Mesenchymal stem cell (in vitro differentiated cells and primary cell): ENCODE measurements at regions not wholly inside any gene's neighbourhood (a gene's known extent, or its start where the extent isn't known, plus 50 kb on each side); places are given as distances from the start of the nearest gene placed in this dataset.
A peak's percentile ranks its signal among the peaks of the same experiment; 100 is the strongest.

Experiments used
- DNase-seq: peaks from one replicate; pipeline ENCODE4 v3.0.0-alpha.2; 2013
- H2AFZ ChIP-seq: one replicate; pipeline ENCODE4 v1.6.1; 2013; ENCODE audit warnings: low read depth, mild to moderate bottlenecking, control low read depth, inconsistent platforms, low read length, moderate library complexity
- H2AK5ac ChIP-seq: 2 replicates; pipeline ENCODE4 v1.6.1; 2013; ENCODE audit warnings: low read length, moderate library complexity, mild to moderate bottlenecking, inconsistent platforms; ENCODE audit not compliant: severe bottlenecking
- H2BK120ac ChIP-seq: one replicate; pipeline ENCODE4 v1.6.1; 2013; ENCODE audit warnings: low read depth, mild to moderate bottlenecking, inconsistent platforms, low read length, moderate library complexity
- H2BK12ac ChIP-seq, 2 experiments: one replicate each; pipeline ENCODE4 v1.6.1; 2013; ENCODE audit warnings: inconsistent platforms in 2 of 2, low read length in 2 of 2, mild to moderate bottlenecking in 2 of 2, moderate library complexity in 2 of 2, control low read depth in 1 of 2
- H2BK15ac ChIP-seq: one replicate; pipeline ENCODE4 v1.6.1; 2013; ENCODE audit warnings: mild to moderate bottlenecking, low read depth, inconsistent platforms; ENCODE audit not compliant: poor library complexity, severe bottlenecking
- H2BK5ac ChIP-seq: 2 replicates; pipeline ENCODE4 v1.6.1; 2013; ENCODE audit warnings: low read depth, mild to moderate bottlenecking, low read length, control low read depth, inconsistent platforms; ENCODE audit not compliant: poor library complexity, severe bottlenecking
- H3K14ac ChIP-seq, 2 experiments: one replicate each; pipeline ENCODE4 v1.6.1; 2013; ENCODE audit warnings: inconsistent platforms in 2 of 2, low read length in 2 of 2, control low read depth in 1 of 2, mild to moderate bottlenecking in 1 of 2, moderate library complexity in 1 of 2
- H3K18ac ChIP-seq, 2 experiments: one replicate each; pipeline ENCODE4 v1.6.1; 2013; ENCODE audit warnings: inconsistent platforms in 2 of 2, low read length in 2 of 2, control low read depth in 1 of 2, low read depth in 1 of 2, mild to moderate bottlenecking in 1 of 2
- H3K23ac ChIP-seq, 2 experiments: one replicate each; pipeline ENCODE4 v1.6.1; 2013; ENCODE audit warnings: inconsistent platforms in 2 of 2, low read length in 2 of 2, mild to moderate bottlenecking in 2 of 2, moderate library complexity in 2 of 2, control low read depth in 1 of 2
- H3K27ac ChIP-seq: 2 replicates; pipeline ENCODE4 v1.5.1; 2013; ENCODE audit warnings: mild to moderate bottlenecking, moderate library complexity, low read length, control low read depth, inconsistent platforms; ENCODE audit not compliant: poor library complexity, severe bottlenecking
- H3K27me3 ChIP-seq, 2 experiments: 2 replicates each; pipeline versions ENCODE4 v1.6.1 to v1.7.0; 2013; ENCODE audit warnings: low read length in 2 of 2, mild to moderate bottlenecking in 2 of 2, moderate library complexity in 2 of 2, control low read depth in 1 of 2, inconsistent platforms in 1 of 2; ENCODE audit not compliant: control insufficient read depth in 1 of 2, insufficient read depth in 1 of 2
- H3K36me3 ChIP-seq, 2 experiments: 2 replicates each; pipeline versions ENCODE4 v1.6.1 to v1.7.0; 2013; ENCODE audit warnings: low read length in 2 of 2, control low read depth in 1 of 2, inconsistent platforms in 1 of 2, low read depth in 1 of 2, mild to moderate bottlenecking in 1 of 2; ENCODE audit not compliant: insufficient read depth in 2 of 2, control insufficient read depth in 1 of 2
- H3K4ac ChIP-seq, 2 experiments: one replicate each; pipeline ENCODE4 v1.6.1; 2013; ENCODE audit warnings: inconsistent platforms in 2 of 2, low read length in 2 of 2, mild to moderate bottlenecking in 2 of 2, moderate library complexity in 2 of 2, control low read depth in 1 of 2, low read depth in 1 of 2
- H3K4me1 ChIP-seq: 2 replicates; pipeline ENCODE4 v1.6.1; 2013; ENCODE audit warnings: low read depth, low read length, control low read depth; ENCODE audit not compliant: control insufficient read depth, insufficient read depth
- H3K4me2 ChIP-seq: 2 replicates; pipeline ENCODE4 v1.6.1; 2013; ENCODE audit warnings: low read length, mild to moderate bottlenecking, inconsistent platforms; ENCODE audit not compliant: poor library complexity, severe bottlenecking
- H3K4me3 ChIP-seq, 2 experiments: 2 replicates each; pipeline versions ENCODE4 v1.5.1 to v1.7.0; 2013; ENCODE audit warnings: low read length in 2 of 2, mild to moderate bottlenecking in 2 of 2, control low read depth in 1 of 2, low read depth in 1 of 2; ENCODE audit not compliant: insufficient read depth in 1 of 2
- H3K79me1 ChIP-seq: replicated peaks from 2 replicates; pipeline ENCODE4 v1.6.1; 2013; ENCODE audit warnings: mild to moderate bottlenecking, control low read depth, low read length, inconsistent platforms; ENCODE audit not compliant: poor library complexity, severe bottlenecking
- H3K9ac ChIP-seq: 2 replicates; pipeline ENCODE4 v1.7.0; 2013; ENCODE audit warnings: mild to moderate bottlenecking, low read length, moderate library complexity
- H3K9me3 ChIP-seq: 2 replicates; pipeline ENCODE4 v1.7.0; 2013; ENCODE audit warnings: mild to moderate bottlenecking, low read length; ENCODE audit not compliant: control insufficient read depth
- H4K8ac ChIP-seq: one replicate; pipeline ENCODE4 v1.6.1; 2013; ENCODE audit warnings: inconsistent platforms, mild to moderate bottlenecking, low read length, moderate library complexity
- H4K91ac ChIP-seq: one replicate; pipeline ENCODE4 v1.6.1; 2013; ENCODE audit warnings: mild to moderate bottlenecking, low read length, inconsistent platforms
- WGBS: methylation state at CpG from one replicate; pipeline ENCODE4 v1.1.7; 2013; ENCODE audit warnings: mixed read lengths; 5-methylcytosine and 5-hydroxymethylcytosine counted together

- H3K14ac ChIP-seq = no peak overlapping the region
Observed at GRCh38 chr10:36033808-36034207, 391.7 kb upstream of the FZD8 start.

GRCh38 chr10:36030516-36030915 lies 388.4 kb upstream of the FZD8 start:
- no peak overlapping the region for H3K9ac ChIP-seq
- H4K91ac ChIP-seq = no peak overlapping the region
- H3K27ac ChIP-seq = no peak overlapping the region
- no peak overlapping the region for H3K4me3 ChIP-seq
- no peak overlapping the region for H2BK120ac ChIP-seq
- no peak overlapping the region for H2BK5ac ChIP-seq
- H3K18ac ChIP-seq = no peak overlapping the region
- H3K27me3 ChIP-seq = no peaks in the 10 kb centered on the region
- WGBS = 90% methylated on average over 3 of the region's 3 CpGs
- H3K4me2 ChIP-seq = no peak overlapping the region
- no peak overlapping the region for H3K4ac ChIP-seq
- H4K8ac ChIP-seq = no peak overlapping the region
- no peak overlapping the region for H2AK5ac ChIP-seq
- H3K9me3 ChIP-seq = no peaks in the 10 kb centered on the region
- no peaks in the 10 kb centered on the region for H3K79me1 ChIP-seq
- H3K23ac ChIP-seq = no peak overlapping the region
- no peaks in the 10 kb centered on the region for H3K4me1 ChIP-seq
- no peak overlapping the region for H2AFZ ChIP-seq
- H3K36me3 ChIP-seq = no peaks in the 10 kb centered on the region
- no peak overlapping the region for H3K14ac ChIP-seq
- DNase-seq = no peak
- H2BK15ac ChIP-seq = no peak overlapping the region
- no peak overlapping the region for H2BK12ac ChIP-seq

More at GRCh38 chr10:36033808-36034207, 391.7 kb upstream of the FZD8 start:
- Histone ChIP-seq H3K23ac (no peak overlapping the region), H2AK5ac (no peak overlapping the region), H2AFZ (no peak overlapping the region), H2BK120ac (no peak overlapping the region), H3K9me3 (no peaks in the 10 kb centered on the region), H3K27me3 (no peaks in the 10 kb centered on the region), H3K4me2 (no peak overlapping the region), H3K27ac (no peak overlapping the region), H3K4me3 (no peak overlapping the region), H4K8ac (no peak overlapping the region), H3K4ac (no peak overlapping the region), H3K18ac (no peak overlapping the region), H3K36me3 (no peaks in the 10 kb centered on the region), H3K4me1 (no peaks in the 10 kb centered on the region), H2BK15ac (no peak overlapping the region), H2BK5ac (no peak overlapping the region), H3K79me1 (no peaks in the 10 kb centered on the region), H3K9ac (no peak overlapping the region), H4K91ac (no peak overlapping the region), H2BK12ac (no peak overlapping the region)
- DNase-seq = no peak

- no peak overlapping the region for H3K14ac ChIP-seq
- no peak for DNase-seq
- H3K79me1 ChIP-seq = no peaks in the 10 kb centered on the region
- H2BK12ac ChIP-seq = no peak overlapping the region
- H4K8ac ChIP-seq = no peak overlapping the region
- H3K4me3 ChIP-seq = no peak overlapping the region
- no peak overlapping the region for H4K91ac ChIP-seq
- no peak overlapping the region for H3K9ac ChIP-seq
- H3K36me3 ChIP-seq = no peaks in the 10 kb centered on the region
- no peak overlapping the region for H3K4me2 ChIP-seq
- no peak overlapping the region for H3K18ac ChIP-seq
- H3K27ac ChIP-seq = no peak overlapping the region
- no peak overlapping the region for H2BK120ac ChIP-seq
- no peak overlapping the region for H2AFZ ChIP-seq
- no peak overlapping the region for H2BK15ac ChIP-seq
- no peak overlapping the region for H3K23ac ChIP-seq
- H2BK5ac ChIP-seq = no peak overlapping the region
- WGBS = 87% methylated on average over 6 of the region's 6 CpGs
- peaks cover 3% of the 10 kb centered on the region for H3K4me1 ChIP-seq
- no peak overlapping the region for H3K4ac ChIP-seq
- no peaks in the 10 kb centered on the region for H3K27me3 ChIP-seq
- no peak overlapping the region for H2AK5ac ChIP-seq
- H3K9me3 ChIP-seq = no peaks in the 10 kb centered on the region
Observed at GRCh38 chr10:36026656-36027390, 384.7 kb upstream of the FZD8 start.

GRCh38 chr10:36026081-36026480 lies 384.0 kb upstream of the FZD8 start:
- Histone ChIP-seq H3K27ac (no peak overlapping the region), H2AK5ac (no peak overlapping the region), H3K14ac (no peak overlapping the region), H2BK12ac (no peak overlapping the region), H2BK5ac (no peak overlapping the region), H3K4ac (no peak overlapping the region), H3K27me3 (no peaks in the 10 kb centered on the region), H3K23ac (no peak overlapping the region), H2BK120ac (no peak overlapping the region), H3K79me1 (no peaks in the 10 kb centered on the region), H3K18ac (no peak overlapping the region), H4K91ac (peak overlapping the region; percentile 11), H2BK15ac (no peak overlapping the region), H3K4me2 (no peak overlapping the region), H3K4me3 (no peak overlapping the region), H3K36me3 (no peaks in the 10 kb centered on the region), H3K4me1 (peaks cover 3% of the 10 kb centered on the region), H2AFZ (no peak overlapping the region), H3K9ac (no peak overlapping the region), H3K9me3 (no peaks in the 10 kb centered on the region), H4K8ac (no peak overlapping the region)
- WGBS = 56% methylated on average over 6 of the region's 6 CpGs
- peak; percentile 22 for DNase-seq
